ENCODE measurements at regions not wholly inside any gene's neighbourhood (a gene's known extent, or its start where the extent isn't known, plus 50 kb on each side); places are given as distances from the start of the nearest gene placed in this dataset.

DNA sequence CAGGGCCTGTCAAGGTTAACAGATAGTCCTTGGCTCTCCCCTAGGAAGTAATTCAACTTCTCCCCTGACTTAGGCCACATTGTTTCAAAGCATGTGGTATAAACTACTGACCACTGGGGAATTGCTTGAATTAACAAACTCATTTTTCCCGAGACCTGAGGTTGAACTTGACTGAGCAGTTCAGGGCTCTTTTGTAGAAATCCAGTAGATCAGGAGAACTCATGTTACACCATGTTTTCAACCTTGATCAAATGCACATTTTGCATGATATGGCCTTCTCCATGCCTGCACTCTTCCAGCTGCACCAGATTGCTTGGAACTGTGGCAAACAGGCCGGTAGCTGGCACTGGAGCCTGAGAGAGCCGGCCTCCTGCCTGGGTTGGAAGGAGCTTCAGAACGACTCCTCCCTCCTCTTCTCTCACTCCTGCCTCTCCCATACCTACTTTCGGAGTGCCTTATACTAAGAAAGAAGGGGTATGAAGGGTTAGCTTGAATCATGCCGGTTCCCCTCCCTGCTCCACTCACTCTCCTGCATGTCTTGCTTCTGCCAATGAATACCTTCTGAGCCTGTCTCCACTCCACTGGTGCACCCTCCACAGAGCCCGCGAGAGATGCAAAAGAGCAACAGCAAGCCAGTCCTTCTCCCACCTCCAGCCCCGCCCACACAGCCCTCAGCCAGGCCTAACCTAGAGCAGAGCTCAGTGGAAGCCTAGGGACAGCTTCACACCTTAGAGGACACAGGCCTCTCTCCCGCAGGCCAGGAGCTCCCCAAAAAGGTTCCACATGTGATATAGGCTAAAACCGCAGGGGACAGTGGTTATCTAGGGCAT lies 159.4 kb downstream of the MACROH2A1 start:
- ChIA-PET POLR2A (no interaction called here), CTCF (interaction anchor here (0.7 to 1.5 kb wide), 2 partner anchors 11 to 286 kb away, joined by 3 to 5 read pairs; no protein-coding TSS in a partner anchor)
- no peak for TF ChIP-seq CTCF (IDR thresholded peaks at IDR 0.05; ENCODE audit: control extremely low read depth, extremely low read depth, low read depth, missing control alignments)
- no peak for DNase-seq (ENCODE audit: extremely low spot score)

DNA sequence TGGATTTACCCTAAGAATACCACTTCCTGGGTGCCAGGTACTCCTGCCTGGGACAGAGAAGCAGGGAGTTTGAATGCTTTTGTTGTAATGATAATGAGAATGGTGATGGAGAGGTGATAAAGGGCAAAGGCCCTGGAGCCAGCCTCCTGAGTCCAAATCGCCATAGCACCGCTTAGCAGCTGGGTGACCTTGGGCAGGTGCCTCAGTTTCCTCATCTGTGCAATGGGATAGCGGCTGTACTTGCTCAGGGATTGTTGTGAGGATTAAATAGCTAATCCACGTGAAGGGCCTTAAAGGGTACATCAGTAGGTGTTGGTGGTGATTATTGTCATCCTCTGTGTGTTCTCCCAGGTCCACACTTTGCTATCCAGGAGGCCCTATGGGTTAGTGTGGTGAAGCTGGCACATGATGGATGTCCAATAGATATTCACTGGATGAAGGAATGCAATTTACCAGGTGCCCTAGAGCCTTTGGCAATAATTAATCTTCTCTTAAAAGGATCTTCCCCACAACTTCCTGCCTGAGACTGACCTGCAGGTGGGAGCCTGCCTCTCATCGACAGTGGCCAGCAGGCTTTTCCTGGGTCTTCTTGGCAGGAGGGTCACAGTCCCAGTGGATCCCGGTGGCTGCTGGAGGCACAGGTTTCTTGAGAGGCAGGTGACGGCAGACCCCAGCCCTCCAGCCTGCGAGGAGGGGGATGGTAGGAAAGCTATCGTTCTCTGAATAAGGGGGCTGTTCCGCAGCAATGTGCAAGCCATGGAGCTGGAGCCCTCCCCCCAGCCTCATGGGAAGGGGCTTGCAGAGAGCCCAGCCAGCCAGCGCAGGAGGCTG lies 160.2 kb downstream of the MACROH2A1 start:
- no peak for TF ChIP-seq CTCF (IDR thresholded peaks at IDR 0.05; ENCODE audit: control extremely low read depth, extremely low read depth, low read depth, missing control alignments)
- ChIA-PET CTCF (interaction anchor here (1.5 kb wide), 1 partner anchor 10 kb away, joined by 5 read pairs; no protein-coding TSS in a partner anchor), POLR2A (no interaction called here)
- DNase-seq (ENCODE audit: extremely low spot score) = no peak

DNA sequence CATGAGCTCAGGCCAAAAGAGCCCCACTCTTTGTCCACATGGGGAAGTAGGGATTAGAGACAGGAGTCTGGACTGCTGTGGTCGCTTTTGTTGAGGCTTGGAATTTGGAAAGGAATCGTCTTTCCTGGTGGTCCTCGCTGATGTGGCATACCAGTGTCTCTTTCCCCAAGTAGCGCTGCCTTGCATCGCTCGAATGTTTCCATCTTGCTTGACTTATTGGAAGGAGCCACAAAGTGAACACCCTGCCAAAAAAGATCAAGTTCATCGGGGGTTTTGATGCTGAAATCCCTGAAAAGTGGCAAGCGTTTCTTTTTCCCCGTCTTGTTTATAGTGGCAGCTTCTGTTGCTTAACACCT lies 161.3 kb downstream of the MACROH2A1 start:
- CTCF ChIA-PET = interaction anchor here (1.6 kb wide), 1 partner anchor 9 kb away, joined by 7 read pairs; no protein-coding TSS in a partner anchor

GRCh38 chr5:135236908-135237747 lies 161.9 kb downstream of the MACROH2A1 start:
- no peak for DNase-seq (ENCODE audit: extremely low spot score)
- CTCF ChIA-PET = interaction anchor here (1.6 kb wide), 1 partner anchor 9 kb away, joined by 7 read pairs; no protein-coding TSS in a partner anchor
- no peak for TF ChIP-seq CTCF (IDR thresholded peaks at IDR 0.05; ENCODE audit: control extremely low read depth, extremely low read depth, low read depth, missing control alignments)
- POLR2A ChIA-PET = no interaction called here

More for the DNA sequence above, 161.3 kb downstream of the MACROH2A1 start:
- TF ChIP-seq CTCF (IDR thresholded peaks at IDR 0.05; ENCODE audit: control extremely low read depth, extremely low read depth, low read depth, missing control alignments) = no peak
- no peak for DNase-seq (ENCODE audit: extremely low spot score)
- POLR2A ChIA-PET = no interaction called here

DNA sequence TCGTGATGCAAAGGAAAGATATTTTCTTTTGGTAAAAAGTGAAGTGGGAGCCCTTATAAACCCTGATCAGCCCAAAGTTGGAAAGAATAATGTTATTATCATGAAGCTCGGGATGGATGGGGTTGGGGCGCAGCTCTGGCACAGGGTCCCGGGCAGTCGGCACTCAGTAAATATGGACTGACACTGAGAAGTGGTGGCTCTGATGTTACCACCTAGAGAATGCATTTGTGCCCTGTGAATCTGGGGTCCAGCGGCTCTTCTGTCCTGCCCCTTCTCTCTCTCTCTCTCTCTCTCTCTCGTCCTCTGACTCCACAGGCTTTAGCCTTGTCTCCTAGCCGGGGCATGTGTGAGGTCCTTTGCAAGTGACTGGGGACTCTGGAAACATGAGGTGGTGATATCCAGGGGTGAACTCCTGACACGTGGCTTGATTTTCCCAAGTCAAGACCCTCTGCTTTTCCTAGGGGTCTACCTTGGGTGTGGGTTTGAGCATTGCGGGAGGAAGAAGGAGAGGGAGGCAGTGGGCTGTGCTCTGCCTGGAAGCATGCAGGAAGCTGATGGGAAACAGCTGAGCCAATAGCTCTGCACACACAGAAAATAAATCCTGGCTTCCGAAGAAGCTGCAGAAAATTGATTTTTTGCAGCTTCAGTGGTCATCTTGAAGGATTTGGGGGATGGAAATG lies 162.7 kb downstream of the MACROH2A1 start:
- POLR2A ChIA-PET = no interaction called here
- CTCF ChIA-PET = interaction anchor here (0.9 to 1.6 kb wide), 2 partner anchors 10 kb away, joined by 3 to 7 read pairs; no protein-coding TSS in a partner anchor
- TF ChIP-seq CTCF (IDR thresholded peaks at IDR 0.05; ENCODE audit: control extremely low read depth, extremely low read depth, low read depth, missing control alignments) = no peak
- DNase-seq (ENCODE audit: extremely low spot score) = no peak

Measured in GM10248 (cell line).